Stimulated activated CD8-positive, alpha-beta memory T cell treated with anti-CD3 and anti-CD28 coated beads, Interleukin-4, amount 100 ng/mL, for 4 hours (primary cell): ENCODE measurements at regions not wholly inside any gene's neighbourhood (a gene's known extent, or its start where the extent isn't known, plus 50 kb on each side); places are given as distances from the start of the nearest gene placed in this dataset.

Source experiments
- DNase-seq, 2 donors: peaks; one replicate each; pipeline ENCODE4 v3.0.0-alpha.2; 2020; ENCODE audit warnings: low read depth in 2 of 2, low spot score in 1 of 2

DNA sequence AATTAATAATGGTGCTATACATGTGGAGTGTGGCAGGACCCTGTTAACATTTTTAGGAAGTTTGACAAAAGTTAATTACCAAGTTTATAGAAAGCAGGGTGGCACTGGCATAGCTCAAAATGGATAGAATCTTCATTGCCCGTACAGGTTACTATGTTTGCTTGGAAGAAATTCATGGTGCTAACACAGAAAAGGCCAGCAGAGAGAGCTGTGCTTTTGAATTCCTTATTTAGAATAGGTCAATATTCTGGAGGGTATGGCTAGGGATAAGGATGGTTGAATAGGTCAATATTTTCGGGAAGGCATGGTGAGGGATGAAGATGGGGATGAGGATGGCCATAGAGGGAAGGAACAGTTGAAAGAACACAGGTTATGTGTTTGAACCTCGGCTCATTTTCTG is 345.1 kb downstream of the LMO4 start:
- no peak for DNase-seq

DNA sequence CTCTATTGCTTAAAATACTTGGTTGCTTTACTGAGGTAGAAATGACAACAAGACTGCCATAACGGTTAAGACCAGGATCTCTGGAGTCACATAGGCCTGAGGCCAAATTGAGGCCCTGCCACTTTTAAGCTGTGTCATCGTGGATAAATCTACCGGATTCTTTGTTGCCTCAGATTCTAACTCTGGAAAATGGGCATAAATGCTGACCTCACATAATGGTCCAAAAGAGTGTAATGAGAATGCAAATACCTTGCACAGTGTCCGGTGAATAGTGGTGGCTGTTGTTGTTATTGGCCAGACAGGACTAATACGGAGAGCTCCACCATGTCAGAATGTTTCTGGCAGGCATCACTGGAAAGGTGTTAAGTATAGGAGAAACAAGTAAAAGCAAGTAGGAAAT is 346.1 kb downstream of the LMO4 start:
- DNase-seq, result no peak

GRCh38 chr1:87678266-87678665 is 349.6 kb downstream of the LMO4 start:
- DNase-seq, result no peak

GRCh38 chr1:87682565-87682964 is 353.9 kb downstream of the LMO4 start:
- DNase-seq, result no peak

- no peak for DNase-seq
Observed at GRCh38 chr1:87683196-87683956, 354.7 kb downstream of the LMO4 start.

GRCh38 chr1:87684194-87684593 is 355.5 kb downstream of the LMO4 start:
- no peak for DNase-seq

GRCh38 chr1:87684713-87685205 is 356.1 kb downstream of the LMO4 start:
- DNase-seq, result no peak

DNA sequence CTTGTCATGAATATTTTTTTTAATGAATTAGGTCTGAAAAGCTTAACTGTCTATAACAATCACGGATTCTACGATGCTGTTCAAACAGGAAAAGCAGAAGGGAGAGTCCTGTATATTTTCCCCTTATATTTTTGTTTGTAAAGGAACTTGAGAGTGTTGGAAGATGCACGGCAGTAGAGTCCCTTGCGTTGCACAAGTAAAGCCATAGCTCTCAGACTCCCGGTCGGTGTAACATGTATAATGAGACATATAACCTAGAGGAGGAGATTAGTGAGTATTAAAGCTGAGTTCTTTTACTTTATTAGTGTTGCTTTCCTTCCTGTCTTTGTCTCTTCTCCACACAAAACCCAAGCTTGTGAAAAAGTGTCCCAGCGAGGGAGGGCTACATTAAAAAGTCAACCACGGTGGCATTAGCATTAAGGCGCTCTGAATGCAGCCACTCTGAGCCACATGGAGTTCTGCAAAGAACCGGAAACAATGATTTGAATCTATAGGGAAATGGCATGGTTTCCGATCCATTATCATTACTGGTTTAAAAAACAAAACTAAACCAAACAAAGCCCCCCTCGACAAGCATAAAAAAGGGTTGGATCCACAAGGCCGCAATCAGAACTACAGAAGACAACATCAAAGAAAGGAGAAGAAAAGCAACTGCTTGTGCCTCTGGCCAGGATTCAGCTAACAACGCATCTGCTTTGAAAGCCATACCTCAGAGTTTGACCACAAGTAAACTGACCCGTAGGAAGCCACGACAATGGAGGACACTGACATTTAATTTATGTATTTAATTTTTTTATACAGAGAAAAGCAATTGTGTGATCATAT is 356.8 kb downstream of the LMO4 start:
- DNase-seq, result no peak

- no peak for DNase-seq
Observed at GRCh38 chr1:87686136-87686495, 357.4 kb downstream of the LMO4 start.

DNA sequence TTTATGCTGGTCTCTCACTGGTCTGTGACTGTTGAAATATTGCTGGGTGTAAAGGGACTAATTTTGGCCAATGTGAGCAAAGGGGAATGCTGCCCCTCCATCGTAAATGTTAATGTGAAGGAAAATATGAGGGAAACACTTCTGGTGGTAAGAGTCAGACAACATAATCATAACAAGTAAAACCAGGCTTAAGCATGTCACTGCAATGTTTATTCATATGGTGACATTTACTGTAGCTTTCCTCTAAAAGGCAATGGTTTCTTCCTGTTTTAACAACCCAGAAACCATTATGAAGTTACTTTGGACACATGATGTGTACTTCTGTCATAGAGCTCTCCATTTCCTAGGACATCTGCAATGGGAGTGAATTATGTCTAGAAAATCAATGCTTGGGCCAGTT is 358.0 kb downstream of the LMO4 start:
- DNase-seq, result no peak

- no peak for DNase-seq
Observed at GRCh38 chr1:87688136-87688535, 359.5 kb downstream of the LMO4 start.

DNA sequence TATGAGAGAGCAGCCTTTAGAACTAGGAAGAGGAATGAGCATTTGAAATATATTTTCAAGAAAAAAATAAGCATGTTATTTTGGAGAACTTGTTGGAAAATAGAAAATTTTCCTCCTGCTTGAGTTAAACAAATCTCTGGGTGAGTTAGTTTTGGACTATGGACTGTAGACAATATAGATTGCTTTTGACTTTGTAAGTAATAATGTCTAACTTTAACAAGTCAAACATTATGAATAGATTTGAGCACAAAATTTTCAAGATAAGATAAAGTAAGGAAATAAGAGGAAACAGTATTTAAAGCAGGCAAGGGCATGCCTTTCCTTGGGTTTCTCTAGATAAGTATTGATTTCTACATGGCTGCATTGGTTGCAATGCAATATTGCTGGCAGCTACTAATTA is 360.8 kb downstream of the LMO4 start:
- DNase-seq, result no peak

GRCh38 chr1:87696483-87696882 is 367.8 kb downstream of the LMO4 start:
- DNase-seq, result no peak

GRCh38 chr1:87702455-87702854 is 373.8 kb downstream of the LMO4 start:
- no peak for DNase-seq

- DNase-seq, result no peak
Observed at GRCh38 chr1:87705233-87705632, 376.6 kb downstream of the LMO4 start.

- no peak for DNase-seq
Observed at GRCh38 chr1:87706203-87706602, 377.5 kb downstream of the LMO4 start.

DNA sequence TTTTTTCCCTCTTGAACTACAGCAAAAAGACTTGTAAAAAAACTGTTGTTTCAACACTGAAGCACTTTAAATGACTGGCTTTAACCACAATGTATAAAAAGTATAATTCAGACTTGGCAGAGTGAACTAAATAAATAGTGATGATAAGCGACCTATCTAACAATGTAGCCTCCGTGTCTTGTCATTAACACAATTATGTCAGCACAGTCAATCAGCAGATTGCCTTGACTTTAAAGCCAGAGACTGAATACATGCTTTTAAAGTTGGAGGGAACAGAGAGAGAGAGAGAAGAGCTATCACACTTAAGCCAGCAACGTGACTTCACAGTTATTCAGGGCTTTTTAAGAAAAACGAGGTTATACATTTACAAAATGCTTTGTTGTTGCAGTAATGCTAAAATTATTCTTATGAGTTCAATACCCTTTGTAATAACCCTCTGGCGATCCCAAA is 378.1 kb downstream of the LMO4 start:
- DNase-seq, result no peak

DNA sequence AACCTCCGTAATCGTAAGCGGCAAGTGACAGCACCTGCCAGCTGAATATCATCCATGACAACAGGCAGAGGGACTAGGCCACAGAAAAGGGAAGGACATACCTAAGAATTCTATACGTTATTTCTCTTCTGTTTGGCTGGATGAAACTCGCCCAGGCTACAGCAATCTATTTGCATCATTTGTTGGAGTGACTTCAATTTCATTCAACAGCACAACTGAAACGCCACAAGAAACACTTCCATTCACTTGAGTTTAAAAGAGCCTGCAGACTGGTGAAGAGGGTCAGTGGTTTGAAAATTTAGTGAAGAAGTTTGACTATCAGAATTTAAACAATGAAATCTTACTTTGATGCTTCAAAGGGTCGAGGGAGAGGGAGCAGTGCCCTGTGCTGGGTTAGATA is 378.7 kb downstream of the LMO4 start:
- no peak for DNase-seq

DNA sequence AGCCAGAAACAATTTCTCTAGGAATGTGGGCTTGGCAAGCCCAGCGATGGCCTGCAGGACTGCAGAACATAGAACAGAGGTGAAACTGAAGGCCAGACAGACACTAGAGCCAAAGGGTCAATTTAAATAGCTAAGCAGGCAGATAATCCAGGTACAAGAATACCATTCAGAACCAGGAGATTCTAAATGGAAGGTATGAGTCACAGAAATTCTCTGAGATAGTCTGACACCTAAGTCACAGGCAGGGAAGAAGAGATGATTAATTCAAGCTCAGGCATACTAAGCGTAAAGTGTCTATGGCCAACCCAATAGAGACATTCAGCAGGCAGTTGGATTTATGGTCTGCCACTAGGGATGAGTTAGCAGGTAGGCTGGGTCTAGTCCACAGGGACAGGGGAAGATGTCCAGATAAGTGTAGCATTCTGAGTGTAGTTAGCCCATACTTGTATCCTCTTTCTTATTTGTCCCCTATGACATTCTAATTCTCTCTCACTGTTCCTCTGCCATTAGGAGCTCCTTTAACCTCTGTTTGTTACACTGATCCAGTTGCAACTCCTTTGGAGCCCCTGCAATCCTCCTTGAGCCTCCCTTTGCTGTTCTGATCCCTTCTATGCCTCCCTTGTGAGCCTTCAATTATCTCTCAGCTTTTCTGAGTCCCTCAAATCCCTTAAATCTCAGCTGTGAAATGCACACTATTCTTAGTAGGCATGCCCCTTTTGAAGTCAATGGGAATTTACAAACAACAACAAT is 383.8 kb downstream of the LMO4 start:
- DNase-seq, result no peak

DNA sequence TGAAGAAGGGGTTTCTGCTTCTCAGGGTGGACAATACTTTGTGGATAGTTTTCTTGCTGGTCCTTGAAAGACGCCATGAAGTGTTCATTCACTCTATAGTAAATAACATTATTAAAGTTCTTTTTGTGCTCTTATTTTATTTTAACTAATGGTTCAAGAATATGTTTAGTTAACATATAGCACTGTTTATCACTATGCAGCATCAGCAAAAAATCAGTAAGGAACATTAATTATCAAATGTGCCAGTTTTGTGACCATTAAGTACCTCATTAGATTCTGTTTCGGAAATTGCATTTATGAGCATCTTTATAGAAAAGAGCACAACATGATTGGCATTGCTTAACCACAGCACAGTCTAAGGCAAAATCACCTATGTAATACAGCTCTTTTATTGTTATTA is 385.6 kb downstream of the LMO4 start:
- no peak for DNase-seq

DNA sequence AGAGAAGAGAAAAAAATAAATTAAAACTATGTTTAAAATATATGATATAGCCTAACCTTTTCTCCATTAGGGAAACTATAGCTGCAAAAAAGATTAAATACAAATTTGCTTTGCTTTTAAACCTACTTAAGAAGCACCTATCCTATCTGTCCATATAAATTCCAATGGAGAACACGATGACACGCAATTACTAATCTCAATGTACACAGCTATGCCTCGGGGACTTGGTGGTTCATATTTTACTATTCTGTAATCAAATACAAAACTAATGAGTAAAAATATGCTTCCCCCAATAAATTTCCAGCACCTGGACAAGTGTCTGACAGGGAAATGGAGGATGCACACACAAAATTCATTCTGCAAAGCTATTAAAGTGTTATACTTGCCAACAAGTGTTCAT is 386.4 kb downstream of the LMO4 start:
- no peak for DNase-seq

GRCh38 chr1:87715471-87715870 is 386.8 kb downstream of the LMO4 start:
- DNase-seq, result no peak
